Common myeloid progenitor, CD34-positive (primary cell): ENCODE measurements at regions not wholly inside any gene's neighbourhood (a gene's known extent, or its start where the extent isn't known, plus 50 kb on each side); places are given as distances from the start of the nearest gene placed in this dataset.

Experiments used
- CTCF ChIA-PET: fragments of 350-600 bp; sonication (Branson Sonifier 250); formaldehyde crosslinking; loops from one replicate; lab custom pipeline; 2021; ENCODE audit warnings: antibody characterized with exemption; lab: Charles Lee
- POLR2A ChIA-PET: fragments of 350-600 bp; sonication (Branson Sonifier 250); formaldehyde crosslinking; loops from one replicate; lab custom pipeline; 2021; ENCODE audit warnings: antibody characterized with exemption; lab: Charles Lee
- DNase-seq, 3 donors: peaks; one replicate each; pipeline versions ENCODE4 v3.0.0 to v3.0.0-alpha.2; 2013
- H3K27ac ChIP-seq, 2 experiments: 1 replicate in 1 of 2; 2 replicates in 1 of 2; pipeline ENCODE4 v1.7.0; 2013; ENCODE audit warnings: inconsistent platforms in 2 of 2, low read length in 2 of 2, mild to moderate bottlenecking in 2 of 2, low read depth in 1 of 2, moderate library complexity in 1 of 2; ENCODE audit not compliant: severe bottlenecking in 2 of 2, insufficient read depth in 1 of 2, poor library complexity in 1 of 2
- H3K27me3 ChIP-seq, 5 experiments: replicated peaks in 2 of 5; 1 replicate in 3 of 5; 2 replicates in 2 of 5; pipeline versions ENCODE4 v1.6.1 to v1.7.0; 2013; ENCODE audit warnings: low read length in 4 of 5, mild to moderate bottlenecking in 2 of 5, moderate library complexity in 2 of 5, inconsistent platforms in 1 of 5; ENCODE audit not compliant: insufficient read depth in 5 of 5, control insufficient read depth in 4 of 5
- H3K36me3 ChIP-seq, 4 experiments: 1 replicate in 2 of 4; 2 replicates in 2 of 4; pipeline versions ENCODE4 v1.6.1 to v1.7.0; 2013; ENCODE audit warnings: low read length in 3 of 4, control low read depth in 1 of 4, mild to moderate bottlenecking in 1 of 4; ENCODE audit not compliant: control insufficient read depth in 4 of 4, insufficient read depth in 4 of 4
- H3K4me1 ChIP-seq, 4 experiments: 1 replicate in 3 of 4; 2 replicates in 1 of 4; pipeline versions ENCODE4 v1.6.1 to v1.7.1; 2013; ENCODE audit warnings: low read length in 3 of 4, mild to moderate bottlenecking in 3 of 4, control low read depth in 1 of 4, inconsistent platforms in 1 of 4, moderate library complexity in 1 of 4; ENCODE audit not compliant: control insufficient read depth in 4 of 4, insufficient read depth in 4 of 4; ENCODE audit errors: control extremely low read depth in 1 of 4
- H3K4me3 ChIP-seq, 7 experiments: 1 replicate in 4 of 7; 2 replicates in 3 of 7; pipeline versions ENCODE4 v1.5.1 to v1.7.0; 2013; ENCODE audit warnings: mild to moderate bottlenecking in 7 of 7, low read length in 6 of 7, moderate library complexity in 6 of 7, inconsistent platforms in 2 of 7, low read depth in 2 of 7, control low read depth in 1 of 7; ENCODE audit not compliant: insufficient read depth in 4 of 7, control insufficient read depth in 1 of 7; ENCODE audit errors: extremely low read depth in 1 of 7
- H3K9me3 ChIP-seq, 5 experiments: 1 replicate in 4 of 5; 2 replicates in 1 of 5; pipeline versions ENCODE4 v1.6.1 to v1.7.1; 2013; ENCODE audit warnings: low read length in 4 of 5, mild to moderate bottlenecking in 2 of 5, inconsistent platforms in 1 of 5, low read depth in 1 of 5, moderate library complexity in 1 of 5; ENCODE audit not compliant: control insufficient read depth in 4 of 5, insufficient read depth in 2 of 5; ENCODE audit errors: control extremely low read depth in 1 of 5
- WGBS: methylation state at CpG from one replicate; pipeline ENCODE4 v1.1.5; 2013; ENCODE audit not compliant: insufficient coverage; 5-methylcytosine and 5-hydroxymethylcytosine counted together

GRCh38 chr4:181536811-181537434 lies 706.3 kb upstream of the TENM3 start:
- 100% methylated on average over 1 of the region's 5 CpGs for WGBS
- DNase-seq: no peak
- CTCF ChIA-PET: interaction anchor here (0.7 to 1.7 kb wide), 2 partner anchors 8 to 302 kb away, joined by 3 to 6 read pairs; no protein-coding TSS in a partner anchor

GRCh38 chr4:181538431-181538830 lies 704.8 kb upstream of the TENM3 start:
- 93% methylated on average over 2 of the region's 3 CpGs for WGBS
- H3K4me1 ChIP-seq: no peaks in the 10 kb centered on the region
- no peaks in the 10 kb centered on the region for H3K27me3 ChIP-seq
- no peak for DNase-seq
- ChIA-PET POLR2A (no interaction called here), CTCF (interaction anchor here (1.7 kb wide), 1 partner anchor 10 kb away, joined by 6 read pairs; no protein-coding TSS in a partner anchor)
- H3K4me3 ChIP-seq: no peak overlapping the region
- no peaks in the 10 kb centered on the region for H3K36me3 ChIP-seq
- no peak overlapping the region for H3K27ac ChIP-seq
- no peaks in the 10 kb centered on the region for H3K9me3 ChIP-seq

More at GRCh38 chr4:181536811-181537434, 706.3 kb upstream of the TENM3 start:
- POLR2A ChIA-PET: no interaction called here
- H3K36me3 ChIP-seq: no peaks in the 10 kb centered on the region
- no peaks in the 10 kb centered on the region for H3K9me3 ChIP-seq
- H3K27ac ChIP-seq: no peak overlapping the region
- H3K4me1 ChIP-seq: no peaks in the 10 kb centered on the region
- H3K27me3 ChIP-seq: no peaks in the 10 kb centered on the region
- no peak overlapping the region for H3K4me3 ChIP-seq

DNA sequence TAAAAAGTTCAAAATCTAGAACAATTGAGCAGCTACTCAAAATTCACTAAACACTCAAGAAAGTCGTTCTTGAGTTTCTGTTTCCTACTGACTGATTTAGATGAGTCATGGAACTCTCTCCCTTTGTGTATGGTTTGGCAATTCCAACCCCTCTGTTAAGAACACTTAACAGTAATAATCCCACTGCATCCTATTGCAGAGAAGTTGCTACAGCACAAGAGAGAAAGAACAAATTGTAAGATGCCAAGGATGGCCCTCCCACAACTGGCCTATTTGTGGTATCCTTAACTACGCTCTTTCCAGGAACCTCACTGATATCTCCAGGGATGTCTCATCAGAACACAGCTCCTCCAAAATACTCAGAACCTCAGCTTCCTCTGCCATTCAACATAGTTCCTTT lies 701.8 kb upstream of the TENM3 start:
- 88% methylated on average over 2 of the region's 2 CpGs for WGBS
- POLR2A ChIA-PET: no interaction called here

GRCh38 chr4:181548873-181549575 lies 694.2 kb upstream of the TENM3 start:
- no peaks in the 10 kb centered on the region for H3K9me3 ChIP-seq
- WGBS: 97% methylated on average over 6 of the region's 9 CpGs
- no peaks in the 10 kb centered on the region for H3K36me3 ChIP-seq
- no peaks in the 10 kb centered on the region for H3K4me1 ChIP-seq
- ChIA-PET CTCF (no interaction called here), POLR2A (interaction anchor here (0.8 kb wide), 1 partner anchor 288 kb away, joined by 3 read pairs; no protein-coding TSS in a partner anchor)
- no peak overlapping the region for H3K27ac ChIP-seq
- DNase-seq: no peak
- H3K4me3 ChIP-seq: no peak overlapping the region
- H3K27me3 ChIP-seq: peaks cover 0 to 2% (median 0%) of the 10 kb centered on the region in 5 experiments

More for the DNA sequence above, 701.8 kb upstream of the TENM3 start:
- no peak overlapping the region for H3K27ac ChIP-seq
- no peaks in the 10 kb centered on the region for H3K9me3 ChIP-seq
- H3K4me1 ChIP-seq: no peaks in the 10 kb centered on the region
- no peak for DNase-seq
- H3K27me3 ChIP-seq: no peaks in the 10 kb centered on the region
- CTCF ChIA-PET: no interaction called here
- no peaks in the 10 kb centered on the region for H3K36me3 ChIP-seq
- H3K4me3 ChIP-seq: no peak overlapping the region

- POLR2A ChIA-PET: no interaction called here
- CTCF ChIA-PET: no interaction called here
- H3K9me3 ChIP-seq: no peaks in the 10 kb centered on the region
- no peaks in the 10 kb centered on the region for H3K36me3 ChIP-seq
- H3K27me3 ChIP-seq: peaks cover 0 to 2% (median 0%) of the 10 kb centered on the region in 5 experiments
- WGBS: no CpG with 5 or more reads among the region's 3 CpGs
- H3K4me3 ChIP-seq: no peak overlapping the region
- no peaks in the 10 kb centered on the region for H3K4me1 ChIP-seq
- no peak overlapping the region for H3K27ac ChIP-seq
- no peak for DNase-seq
Observed at GRCh38 chr4:181549576-181550188, 693.5 kb upstream of the TENM3 start.

GRCh38 chr4:181550381-181550780 lies 692.8 kb upstream of the TENM3 start:
- no peak for DNase-seq
- H3K36me3 ChIP-seq: no peaks in the 10 kb centered on the region
- peaks cover 0 to 2% (median 0%) of the 10 kb centered on the region in 5 experiments for H3K27me3 ChIP-seq
- no peaks in the 10 kb centered on the region for H3K4me1 ChIP-seq
- ChIA-PET CTCF (no interaction called here), POLR2A (no interaction called here)
- no peak overlapping the region for H3K4me3 ChIP-seq
- no peak overlapping the region for H3K27ac ChIP-seq
- no peaks in the 10 kb centered on the region for H3K9me3 ChIP-seq
- WGBS: no CpG with 5 or more reads among the region's 1 CpG

DNA sequence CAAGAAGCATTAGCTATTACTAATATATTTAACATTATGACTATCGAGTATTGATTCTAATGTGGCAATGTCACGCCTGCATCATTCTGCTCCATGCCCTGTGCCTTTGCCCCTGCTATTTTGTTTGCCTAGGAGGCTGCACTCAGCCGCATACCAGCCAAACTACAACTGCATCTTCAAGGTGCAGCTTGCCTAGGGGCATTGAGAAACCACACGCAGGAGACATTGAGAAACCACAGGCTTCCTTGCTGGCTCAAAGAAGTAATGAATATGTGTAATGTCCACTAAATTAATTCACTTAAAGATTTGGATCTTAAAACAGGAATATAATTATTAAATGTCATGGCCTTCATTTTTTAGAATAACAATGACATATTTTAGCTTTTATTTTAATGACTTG lies 683.6 kb upstream of the TENM3 start:
- WGBS: 40% methylated on average over 1 of the region's 4 CpGs
- no peak for DNase-seq
- CTCF ChIA-PET: no interaction called here

More for the DNA sequence above, 683.6 kb upstream of the TENM3 start:
- H3K27me3 ChIP-seq: no peaks in the 10 kb centered on the region
- no peaks in the 10 kb centered on the region for H3K9me3 ChIP-seq
- no peak overlapping the region for H3K4me3 ChIP-seq
- POLR2A ChIA-PET: no interaction called here
- H3K4me1 ChIP-seq: no peaks in the 10 kb centered on the region
- H3K27ac ChIP-seq: no peak overlapping the region
- no peaks in the 10 kb centered on the region for H3K36me3 ChIP-seq
